ENCODE measurements at regions not wholly inside any gene's neighbourhood (a gene's known extent, or its start where the extent isn't known, plus 50 kb on each side); places are given as distances from the start of the nearest gene placed in this dataset.

DNA sequence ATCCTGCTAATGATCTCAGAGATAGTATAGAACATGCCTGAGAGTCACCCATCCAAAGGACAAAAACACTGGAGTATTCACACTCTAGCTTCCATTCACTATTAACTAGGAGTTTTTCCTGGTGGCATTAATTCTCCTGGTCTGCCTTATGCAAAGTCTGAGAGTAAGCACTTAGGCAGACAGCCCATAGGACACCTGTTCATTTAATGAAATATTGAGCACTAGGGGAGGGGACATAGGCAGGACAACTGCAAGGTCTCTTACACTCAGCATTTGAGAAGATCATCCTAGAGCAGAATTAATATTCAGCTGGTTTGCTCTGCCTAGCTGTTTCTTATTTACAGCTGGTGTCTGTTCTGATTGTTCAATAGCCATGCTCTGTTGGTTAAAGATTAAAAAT is 508.5 kb downstream of the CENPC start:
- intact Hi-C loops (cut with micrococcal nuclease; ENCODE audit: unreplicated experiment), result no loop called here
- no peaks in the 10 kb centered on the region for H3K9me3 ChIP-seq (ENCODE audit: low read length)
- ChIA-PET CTCF (ENCODE audit: unreplicated experiment) (no interaction called here), POLR2A (interaction anchor here (0.5 to 1.2 kb wide), 2 partner anchors 11 to 1117 kb away, joined by 4 read pairs; no protein-coding TSS in a partner anchor)
- no peaks in the 10 kb centered on the region for H3K36me3 ChIP-seq (ENCODE audit: insufficient read depth, low read length)
- no peaks in the 10 kb centered on the region for H4K20me1 ChIP-seq (ENCODE audit: insufficient read depth, low read length)
- no peak overlapping the region for H3K27ac ChIP-seq (ENCODE audit: low read depth, low read length, poor library complexity, severe bottlenecking)
- TF ChIP-seq, protein P1, sequence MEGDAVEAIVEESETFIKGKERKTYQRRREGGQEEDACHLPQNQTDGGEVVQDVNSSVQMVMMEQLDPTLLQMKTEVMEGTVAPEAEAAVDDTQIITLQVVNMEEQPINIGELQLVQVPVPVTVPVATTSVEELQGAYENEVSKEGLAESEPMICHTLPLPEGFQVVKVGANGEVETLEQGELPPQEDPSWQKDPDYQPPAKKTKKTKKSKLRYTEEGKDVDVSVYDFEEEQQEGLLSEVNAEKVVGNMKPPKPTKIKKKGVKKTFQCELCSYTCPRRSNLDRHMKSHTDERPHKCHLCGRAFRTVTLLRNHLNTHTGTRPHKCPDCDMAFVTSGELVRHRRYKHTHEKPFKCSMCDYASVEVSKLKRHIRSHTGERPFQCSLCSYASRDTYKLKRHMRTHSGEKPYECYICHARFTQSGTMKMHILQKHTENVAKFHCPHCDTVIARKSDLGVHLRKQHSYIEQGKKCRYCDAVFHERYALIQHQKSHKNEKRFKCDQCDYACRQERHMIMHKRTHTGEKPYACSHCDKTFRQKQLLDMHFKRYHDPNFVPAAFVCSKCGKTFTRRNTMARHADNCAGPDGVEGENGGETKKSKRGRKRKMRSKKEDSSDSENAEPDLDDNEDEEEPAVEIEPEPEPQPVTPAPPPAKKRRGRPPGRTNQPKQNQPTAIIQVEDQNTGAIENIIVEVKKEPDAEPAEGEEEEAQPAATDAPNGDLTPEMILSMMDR (conservative IDR thresholded peaks at IDR 0.05; ENCODE audit: low read length), result no peak
- no peak for TF ChIP-seq EZH2phosphoT487 (IDR thresholded peaks at IDR 0.05; ENCODE audit: borderline replicate concordance, low read depth, low read length)
- H3K9me2 ChIP-seq (ENCODE audit: insufficient read depth, low read length), result no peaks in the 10 kb centered on the region
- no peak overlapping the region for H2AFZ ChIP-seq (ENCODE audit: low read length)
- DNase-seq (ENCODE audit: low spot score), result no peak
- no peaks in the 10 kb centered on the region for H3K79me2 ChIP-seq (ENCODE audit: insufficient read depth, low read depth, low read length)
- no peaks in the 10 kb centered on the region for H3K4me1 ChIP-seq (ENCODE audit: insufficient read depth, low read length, poor library complexity, severe bottlenecking)
- H3K4me3 ChIP-seq (ENCODE audit: low read depth, low read length, poor library complexity, severe bottlenecking), result no peak overlapping the region
- H3K4me2 ChIP-seq (ENCODE audit: low read length), result no peak overlapping the region
- BruUV-seq (replicated peaks), result no TSS peak

DNA sequence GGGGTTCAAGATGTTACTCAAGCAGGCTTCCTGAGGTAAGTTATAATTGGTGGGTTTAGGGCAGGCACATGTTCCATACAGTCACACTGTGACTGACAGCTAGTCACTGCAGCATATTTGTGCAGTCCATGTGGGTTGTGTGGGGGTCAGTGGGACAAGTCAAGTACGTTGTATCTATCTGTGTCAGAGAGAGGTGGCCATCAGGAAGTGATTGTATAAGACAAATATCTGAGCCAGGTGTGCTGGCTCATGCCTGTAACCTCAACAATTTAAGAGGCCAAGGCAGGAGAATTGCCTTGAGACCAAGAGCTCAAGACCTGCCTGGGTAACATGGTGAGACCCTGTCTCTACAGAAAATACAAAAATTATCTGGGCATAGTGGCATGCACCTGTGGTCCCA is 509.3 kb downstream of the CENPC start:
- BruUV-seq (replicated peaks), result no TSS peak

DNA sequence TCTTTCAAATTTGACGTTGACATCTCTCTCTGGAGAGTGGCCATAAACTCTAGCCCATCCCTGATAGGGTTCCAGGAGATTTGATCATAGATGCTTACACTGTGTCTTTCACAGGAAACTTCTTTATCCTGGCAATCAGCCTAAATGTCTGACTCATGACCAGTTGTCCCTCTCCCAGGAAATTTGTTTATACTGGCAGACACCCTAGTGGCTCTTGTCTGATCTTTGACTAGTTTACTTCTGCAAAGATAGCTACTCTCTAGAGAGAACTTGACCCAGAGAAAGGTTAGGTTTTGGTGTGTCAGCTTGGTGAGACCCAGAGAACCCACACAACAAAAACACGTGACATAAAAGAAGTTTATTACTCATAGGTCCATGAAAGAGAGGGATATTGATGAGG is 509.8 kb downstream of the CENPC start:
- Histone ChIP-seq H3K4me2 (ENCODE audit: low read length) (no peak overlapping the region), H3K36me3 (ENCODE audit: insufficient read depth, low read length) (no peaks in the 10 kb centered on the region), H3K4me3 (ENCODE audit: low read depth, low read length, poor library complexity, severe bottlenecking) (no peak overlapping the region), H4K20me1 (ENCODE audit: insufficient read depth, low read length) (no peaks in the 10 kb centered on the region), H3K27ac (ENCODE audit: low read depth, low read length, poor library complexity, severe bottlenecking) (no peak overlapping the region), H3K79me2 (ENCODE audit: insufficient read depth, low read depth, low read length) (no peaks in the 10 kb centered on the region), H2AFZ (ENCODE audit: low read length) (no peak overlapping the region), H3K4me1 (ENCODE audit: insufficient read depth, low read length, poor library complexity, severe bottlenecking) (no peaks in the 10 kb centered on the region), H3K9me3 (ENCODE audit: low read length) (no peaks in the 10 kb centered on the region), H3K9me2 (ENCODE audit: insufficient read depth, low read length) (no peaks in the 10 kb centered on the region)
- no peak for DNase-seq (ENCODE audit: low spot score)
- BruUV-seq (replicated peaks), result no TSS peak
- intact Hi-C loops (cut with micrococcal nuclease; ENCODE audit: unreplicated experiment), result no loop called here
- CTCF ChIA-PET (ENCODE audit: unreplicated experiment), result no interaction called here
- TF ChIP-seq, protein P1 (conservative IDR thresholded peaks at IDR 0.05; ENCODE audit: low read length), result no peak
- POLR2A ChIA-PET, result no interaction called here

More for the DNA sequence above, 509.3 kb downstream of the CENPC start:
- H3K4me1 ChIP-seq (ENCODE audit: insufficient read depth, low read length, poor library complexity, severe bottlenecking), result no peaks in the 10 kb centered on the region
- no peaks in the 10 kb centered on the region for H3K9me3 ChIP-seq (ENCODE audit: low read length)
- no peaks in the 10 kb centered on the region for H4K20me1 ChIP-seq (ENCODE audit: insufficient read depth, low read length)
- H3K27ac ChIP-seq (ENCODE audit: low read depth, low read length, poor library complexity, severe bottlenecking), result no peak overlapping the region
- no peaks in the 10 kb centered on the region for H3K36me3 ChIP-seq (ENCODE audit: insufficient read depth, low read length)
- H3K79me2 ChIP-seq (ENCODE audit: insufficient read depth, low read depth, low read length), result no peaks in the 10 kb centered on the region
- no peak for DNase-seq (ENCODE audit: low spot score)
- H2AFZ ChIP-seq (ENCODE audit: low read length), result no peak overlapping the region
- no peak overlapping the region for H3K4me3 ChIP-seq (ENCODE audit: low read depth, low read length, poor library complexity, severe bottlenecking)
- intact Hi-C loops (cut with micrococcal nuclease; ENCODE audit: unreplicated experiment), result no loop called here
- no peak overlapping the region for H3K4me2 ChIP-seq (ENCODE audit: low read length)
- CTCF ChIA-PET (ENCODE audit: unreplicated experiment), result no interaction called here
- TF ChIP-seq, protein P1 (conservative IDR thresholded peaks at IDR 0.05; ENCODE audit: low read length), result no peak
- TF ChIP-seq EZH2phosphoT487 (IDR thresholded peaks at IDR 0.05; ENCODE audit: borderline replicate concordance, low read depth, low read length), result no peak
- H3K9me2 ChIP-seq (ENCODE audit: insufficient read depth, low read length), result no peaks in the 10 kb centered on the region
- POLR2A ChIA-PET, result no interaction called here

Data from OCI-LY7 (cell line).